Caco-2 (cell line): ENCODE measurements at regions not wholly inside any gene's neighbourhood (a gene's known extent, or its start where the extent isn't known, plus 50 kb on each side); places are given as distances from the start of the nearest gene placed in this dataset.

Experiments used
- BruUV-seq: library from RNA; stranded (reverse); fragments of 400-500 nt; replicated peaks from 2 replicates; lab custom pipeline; 2021; lab: Mats Ljungman, UMichigan
- CTCF ChIA-PET: fragments of 300-600 bp; sonication (Branson Sonifier 250); formaldehyde crosslinking; loops from one replicate; lab custom pipeline; 2022; ENCODE audit warnings: antibody characterized with exemption; lab: Charles Lee
- POLR2A ChIA-PET: fragments of 300-600 bp; sonication (Branson Sonifier 250); formaldehyde crosslinking; loops from one replicate; lab custom pipeline; 2022; ENCODE audit warnings: antibody characterized with exemption; lab: Charles Lee
- DNase-seq, 2 experiments: peaks; one replicate each; pipeline versions ENCODE4 v3.0.0 to v3.0.0-alpha.2; 2020 to 2022
- H3K27me3 ChIP-seq: replicated peaks from 2 replicates; pipeline ENCODE4 v1.6.0; 2011; ENCODE audit warnings: low read length; ENCODE audit not compliant: control insufficient read depth, insufficient read depth
- H3K36me3 ChIP-seq: 2 replicates; pipeline ENCODE4 v1.5.1; 2011; ENCODE audit warnings: low read length; ENCODE audit not compliant: control insufficient read depth, insufficient read depth
- H3K4me1 ChIP-seq: fragments of 250-450 bp; sonication (Bioruptor Pico); 2 replicates; pipeline ENCODE4 v1.5.1; 2020; ENCODE audit warnings: mild to moderate bottlenecking
- H3K4me3 ChIP-seq: 2 replicates; pipeline ENCODE4 v1.5.1; 2011; ENCODE audit warnings: low read depth, mild to moderate bottlenecking, control low read depth, low read length
- H3K9me3 ChIP-seq: fragments of 250-450 bp; sonication (Bioruptor Pico); 2 replicates; pipeline ENCODE4 v1.5.1; 2020; ENCODE audit warnings: mild to moderate bottlenecking, moderate library complexity
- H3K27ac Mint-ChIP-seq: one replicate; pipeline ENCODE4 v1.8.0; 2022; ENCODE audit warnings: mixed read lengths; ENCODE audit not compliant: unreplicated experiment
- H3K27me3 Mint-ChIP-seq: one replicate; pipeline ENCODE4 v1.8.0; 2022; ENCODE audit warnings: mixed read lengths; ENCODE audit not compliant: insufficient read depth, unreplicated experiment
- H3K36me3 Mint-ChIP-seq: one replicate; pipeline ENCODE4 v1.8.0; 2022; ENCODE audit warnings: mild to moderate bottlenecking, mixed read lengths; ENCODE audit not compliant: insufficient read depth, unreplicated experiment
- H3K4me1 Mint-ChIP-seq: one replicate; pipeline ENCODE4 v1.8.0; 2022; ENCODE audit warnings: low read depth, mixed read lengths; ENCODE audit not compliant: unreplicated experiment
- H3K4me3 Mint-ChIP-seq: one replicate; pipeline ENCODE4 v1.8.0; 2022; ENCODE audit warnings: mild to moderate bottlenecking, moderate library complexity, mixed read lengths; ENCODE audit not compliant: unreplicated experiment
- H3K9me3 Mint-ChIP-seq: one replicate; pipeline ENCODE4 v1.8.0; 2022; ENCODE audit warnings: mixed read lengths; ENCODE audit not compliant: unreplicated experiment
- CTCF ChIP-seq, 2 experiments: fragments of 200-600 bp in 1 of 2; IDR thresholded peaks; 1 replicate in 1 of 2; 2 replicates in 1 of 2; pipeline versions ENCODE4 v1.5.1 to v1.8.0; 2011 to 2022; ENCODE audit warnings: antibody characterized with exemption in 1 of 2, control low read depth in 1 of 2, inconsistent platforms in 1 of 2, low read depth in 1 of 2, low read length in 1 of 2, mild to moderate bottlenecking in 1 of 2, moderate library complexity in 1 of 2; ENCODE audit not compliant: insufficient read depth in 1 of 2, severe bottlenecking in 1 of 2, unreplicated experiment in 1 of 2
- intact Hi-C: fragments of 100-400 bp; cut with micrococcal nuclease; formaldehyde crosslinking; loops from one replicate; pipeline ENCODE4 v1.10.0; 2022; ENCODE audit not compliant: unreplicated experiment

GRCh38 chr1:95467036-95467435 lies 233.0 kb downstream of the RWDD3 start:
- BruUV-seq = no TSS peak
- POLR2A ChIA-PET = no interaction called here
- Mint-ChIP-seq H3K27me3 (no peaks in the 10 kb centered on the region), H3K4me3 (no peak overlapping the region), H3K36me3 (no peaks in the 10 kb centered on the region), H3K9me3 (no peaks in the 10 kb centered on the region), H3K4me1 (no peaks in the 10 kb centered on the region), H3K27ac (no peak overlapping the region)
- CTCF ChIA-PET = no interaction called here
- H3K4me1 ChIP-seq = no peaks in the 10 kb centered on the region
- intact Hi-C loops = loop anchor here (5.0 kb wide), 1 partner anchor 160 kb away; no protein-coding TSS in a partner anchor
- no peaks in the 10 kb centered on the region for H3K9me3 ChIP-seq
- TF ChIP-seq CTCF (IDR thresholded peaks at IDR 0.05; ENCODE audit: insufficient read depth in 1 of 2, low read depth in 1 of 2, low read length in 1 of 2, severe bottlenecking in 1 of 2, unreplicated experiment in 1 of 2) = no peak
- no peak overlapping the region for H3K4me3 ChIP-seq
- no peaks in the 10 kb centered on the region for H3K36me3 ChIP-seq
- no peak for DNase-seq
- H3K27me3 ChIP-seq = no peaks in the 10 kb centered on the region

- Mint-ChIP-seq H3K36me3 (no peaks in the 10 kb centered on the region), H3K27ac (no peak overlapping the region), H3K27me3 (no peaks in the 10 kb centered on the region), H3K9me3 (peaks cover 21% of the 10 kb centered on the region), H3K4me1 (no peaks in the 10 kb centered on the region), H3K4me3 (no peak overlapping the region)
- POLR2A ChIA-PET = no interaction called here
- Histone ChIP-seq H3K9me3 (no peaks in the 10 kb centered on the region), H3K27me3 (no peaks in the 10 kb centered on the region), H3K36me3 (no peaks in the 10 kb centered on the region), H3K4me3 (no peak overlapping the region), H3K4me1 (no peaks in the 10 kb centered on the region)
- no peak for DNase-seq
- BruUV-seq = no TSS peak
- intact Hi-C loops = no loop called here
- CTCF ChIA-PET = no interaction called here
- no peak for TF ChIP-seq CTCF (IDR thresholded peaks at IDR 0.05; ENCODE audit: insufficient read depth in 1 of 2, low read depth in 1 of 2, low read length in 1 of 2, severe bottlenecking in 1 of 2, unreplicated experiment in 1 of 2)
Observed at GRCh38 chr1:95475686-95476457, 241.9 kb downstream of the RWDD3 start.

- Histone ChIP-seq H3K36me3 (no peaks in the 10 kb centered on the region), H3K4me1 (no peaks in the 10 kb centered on the region), H3K27me3 (no peaks in the 10 kb centered on the region; the same call in 1 of the 2 replicates), H3K9me3 (no peaks in the 10 kb centered on the region), H3K4me3 (no peak overlapping the region)
- Mint-ChIP-seq H3K9me3 (no peaks in the 10 kb centered on the region), H3K36me3 (no peaks in the 10 kb centered on the region), H3K4me1 (peaks cover 8% of the 10 kb centered on the region), H3K27ac (no peak overlapping the region), H3K4me3 (no peak overlapping the region), H3K27me3 (no peaks in the 10 kb centered on the region)
- POLR2A ChIA-PET = no interaction called here
- no TSS peak for BruUV-seq
- no peak for DNase-seq
- intact Hi-C loops = no loop called here
- CTCF ChIA-PET = no interaction called here
- TF ChIP-seq CTCF (IDR thresholded peaks at IDR 0.05; ENCODE audit: insufficient read depth in 1 of 2, low read depth in 1 of 2, low read length in 1 of 2, severe bottlenecking in 1 of 2, unreplicated experiment in 1 of 2) = no peak
Observed at GRCh38 chr1:95496307-95496706, 262.3 kb downstream of the RWDD3 start.
